ENCODE measurements at regions not wholly inside any gene's neighbourhood (a gene's known extent, or its start where the extent isn't known, plus 50 kb on each side); places are given as distances from the start of the nearest gene placed in this dataset.

- no peak for TF ChIP-seq CTCF (IDR thresholded peaks at IDR 0.05)
- no peak for TF ChIP-seq POLR2AphosphoS5 (IDR thresholded peaks at IDR 0.05)
These were observed 1609.7 kb upstream of the ACVR2A start for GRCh38 chr2:146235158-146235557.

Measured in sigmoid colon (tissue), 4 donors.